ENCODE measurements at regions not wholly inside any gene's neighbourhood (a gene's known extent, or its start where the extent isn't known, plus 50 kb on each side); places are given as distances from the start of the nearest gene placed in this dataset.

- DNase-seq: peak; percentile 2
Measured at GRCh38 chr14:86654558-86655184, 1124.7 kb downstream of the FLRT2 start.

- no peak for DNase-seq
Measured at GRCh38 chr14:86652526-86652925, 1122.6 kb downstream of the FLRT2 start.

GRCh38 chr14:86646696-86647690, 1117.0 kb downstream of the FLRT2 start:
- DNase-seq: no peak

- no peak for DNase-seq
Measured at GRCh38 chr14:86646125-86646524, 1116.2 kb downstream of the FLRT2 start.

GRCh38 chr14:86641310-86641709, 1111.4 kb downstream of the FLRT2 start:
- DNase-seq: no peak

GRCh38 chr14:86640288-86640687, 1110.3 kb downstream of the FLRT2 start:
- no peak for DNase-seq

GRCh38 chr14:86639666-86640065, 1109.7 kb downstream of the FLRT2 start:
- no peak for DNase-seq

GRCh38 chr14:86639146-86639545, 1109.2 kb downstream of the FLRT2 start:
- DNase-seq: no peak

GRCh38 chr14:86627080-86627479, 1097.1 kb downstream of the FLRT2 start:
- DNase-seq: no peak

- no peak for DNase-seq
Measured at GRCh38 chr14:86626530-86626929, 1096.6 kb downstream of the FLRT2 start.

- no peak for DNase-seq
Measured at GRCh38 chr14:86625637-86626036, 1095.7 kb downstream of the FLRT2 start.

GRCh38 chr14:86619726-86620125, 1089.8 kb downstream of the FLRT2 start:
- no peak for DNase-seq

- no peak for DNase-seq
Measured at GRCh38 chr14:86613786-86614185, 1083.8 kb downstream of the FLRT2 start.

GRCh38 chr14:86613126-86613525, 1083.2 kb downstream of the FLRT2 start:
- DNase-seq: no peak

- DNase-seq: no peak
Measured at GRCh38 chr14:86604561-86604960, 1074.6 kb downstream of the FLRT2 start.

GRCh38 chr14:86602263-86602662, 1072.3 kb downstream of the FLRT2 start:
- no peak for DNase-seq

GRCh38 chr14:86601813-86602212, 1071.9 kb downstream of the FLRT2 start:
- no peak for DNase-seq

GRCh38 chr14:86597279-86597678, 1067.3 kb downstream of the FLRT2 start:
- DNase-seq: no peak

GRCh38 chr14:86596024-86596423, 1066.1 kb downstream of the FLRT2 start:
- no peak for DNase-seq

GRCh38 chr14:86575141-86575540, 1045.2 kb downstream of the FLRT2 start:
- no peak for DNase-seq

- DNase-seq: no peak
Measured at GRCh38 chr14:86574778-86575129, 1044.8 kb downstream of the FLRT2 start.

- DNase-seq: no peak
Measured at GRCh38 chr14:86574051-86574777, 1044.3 kb downstream of the FLRT2 start.

GRCh38 chr14:86570371-86570770, 1040.4 kb downstream of the FLRT2 start:
- no peak for DNase-seq

GRCh38 chr14:86543521-86543920, 1013.6 kb downstream of the FLRT2 start:
- no peak for DNase-seq

All from stimulated activated CD4-positive, alpha-beta T cell treated with anti-CD3 and anti-CD28 coated beads, Interleukin-12 subunit alpha, Interleukin-12 subunit beta, amount 100 ng/mL, for 4 hours (primary cell).